ENCODE measurements at regions not wholly inside any gene's neighbourhood (a gene's known extent, or its start where the extent isn't known, plus 50 kb on each side); places are given as distances from the start of the nearest gene placed in this dataset.

DNA sequence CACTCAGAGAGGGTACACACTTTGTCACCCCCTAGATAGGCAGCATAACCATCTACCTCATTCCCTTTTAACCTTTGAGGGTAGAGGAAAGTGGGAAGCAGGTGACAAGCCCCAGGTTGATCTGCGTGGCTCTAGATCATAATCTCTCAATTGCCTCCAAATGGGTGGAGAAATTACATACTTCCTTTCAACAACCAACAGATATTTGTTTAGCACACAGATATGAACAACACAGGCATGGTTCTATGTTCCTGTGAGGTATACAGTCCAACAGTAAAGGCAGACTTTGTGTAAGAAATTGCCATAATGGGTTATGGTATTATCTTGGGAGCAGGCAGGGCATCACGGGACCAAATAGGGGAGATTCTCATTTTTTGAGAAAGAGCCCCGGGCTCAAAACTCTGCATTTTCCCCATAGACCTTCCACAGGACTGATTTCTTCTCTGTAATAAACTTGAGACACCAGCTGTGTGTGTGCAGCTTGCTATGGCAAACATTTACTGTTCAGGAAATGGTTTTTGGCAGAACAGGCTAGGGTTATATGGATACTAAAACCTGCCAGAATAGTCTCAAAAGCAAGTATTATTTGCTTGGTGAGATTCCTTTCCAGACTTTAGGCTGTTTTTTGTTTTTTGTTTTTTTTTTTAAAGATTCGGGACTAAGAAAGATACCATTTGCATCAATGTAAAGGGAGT is 126.2 kb downstream of the CD164 start:
- Histone ChIP-seq H3K9me3 (ENCODE audit: control insufficient read depth in 2 of 3, insufficient read depth in 1 of 3, low read length in 3 of 3) (no peaks in the 10 kb centered on the region), H3K36me3 (ENCODE audit: control insufficient read depth in 2 of 3, insufficient read depth in 3 of 3, low read length in 3 of 3) (no peaks in the 10 kb centered on the region), H3K4me3 (ENCODE audit: low read length in 3 of 3) (no peak overlapping the region), H3K4me1 (ENCODE audit: control insufficient read depth in 2 of 3, insufficient read depth in 2 of 3, low read depth in 1 of 3, low read length in 3 of 3) (no peaks in the 10 kb centered on the region), H3K9ac (ENCODE audit: low read length in 3 of 3) (no peak overlapping the region), H3K27me3 (ENCODE audit: control insufficient read depth, insufficient read depth, low read length) (no peaks in the 10 kb centered on the region), H3K27ac (ENCODE audit: low read depth in 2 of 2, low read length in 2 of 2) (no peak overlapping the region)
- TF ChIP-seq, protein P1, sequence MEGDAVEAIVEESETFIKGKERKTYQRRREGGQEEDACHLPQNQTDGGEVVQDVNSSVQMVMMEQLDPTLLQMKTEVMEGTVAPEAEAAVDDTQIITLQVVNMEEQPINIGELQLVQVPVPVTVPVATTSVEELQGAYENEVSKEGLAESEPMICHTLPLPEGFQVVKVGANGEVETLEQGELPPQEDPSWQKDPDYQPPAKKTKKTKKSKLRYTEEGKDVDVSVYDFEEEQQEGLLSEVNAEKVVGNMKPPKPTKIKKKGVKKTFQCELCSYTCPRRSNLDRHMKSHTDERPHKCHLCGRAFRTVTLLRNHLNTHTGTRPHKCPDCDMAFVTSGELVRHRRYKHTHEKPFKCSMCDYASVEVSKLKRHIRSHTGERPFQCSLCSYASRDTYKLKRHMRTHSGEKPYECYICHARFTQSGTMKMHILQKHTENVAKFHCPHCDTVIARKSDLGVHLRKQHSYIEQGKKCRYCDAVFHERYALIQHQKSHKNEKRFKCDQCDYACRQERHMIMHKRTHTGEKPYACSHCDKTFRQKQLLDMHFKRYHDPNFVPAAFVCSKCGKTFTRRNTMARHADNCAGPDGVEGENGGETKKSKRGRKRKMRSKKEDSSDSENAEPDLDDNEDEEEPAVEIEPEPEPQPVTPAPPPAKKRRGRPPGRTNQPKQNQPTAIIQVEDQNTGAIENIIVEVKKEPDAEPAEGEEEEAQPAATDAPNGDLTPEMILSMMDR (IDR thresholded peaks at IDR 0.05; ENCODE audit: borderline replicate concordance, extremely low read depth, insufficient read depth), result no peak
- intact Hi-C loops (cut with DNase I), result no loop called here
- DNase-seq (no peak), FAIRE-seq (no peak)

DNA sequence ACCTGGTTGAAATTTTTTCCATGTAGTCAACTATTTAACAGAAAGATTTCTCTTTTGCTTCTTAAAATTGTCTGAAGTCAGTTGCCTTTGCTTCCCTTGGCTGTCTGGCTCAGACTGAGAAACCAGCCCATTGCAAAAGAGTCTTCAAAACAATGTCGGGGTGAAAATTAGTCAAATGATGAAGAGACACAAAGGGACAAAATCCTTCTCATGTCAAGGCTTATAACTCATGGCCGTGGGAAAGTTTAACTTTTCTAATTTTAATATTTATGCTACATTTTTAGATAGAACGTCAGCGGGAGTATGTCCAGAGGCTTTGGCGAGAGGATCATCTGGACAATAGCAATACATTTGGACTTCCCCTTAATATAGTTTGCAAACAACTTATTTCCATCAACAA is 127.2 kb downstream of the CD164 start:
- intact Hi-C loops (cut with DNase I), result no loop called here
- Histone ChIP-seq H3K4me3 (ENCODE audit: low read length in 3 of 3) (no peak overlapping the region), H3K27ac (ENCODE audit: low read depth in 2 of 2, low read length in 2 of 2) (no peak overlapping the region), H3K9ac (ENCODE audit: low read length in 3 of 3) (no peak overlapping the region), H3K9me3 (ENCODE audit: control insufficient read depth in 2 of 3, insufficient read depth in 1 of 3, low read length in 3 of 3) (no peaks in the 10 kb centered on the region), H3K36me3 (ENCODE audit: control insufficient read depth in 2 of 3, insufficient read depth in 3 of 3, low read length in 3 of 3) (no peaks in the 10 kb centered on the region), H3K27me3 (ENCODE audit: control insufficient read depth, insufficient read depth, low read length) (no peaks in the 10 kb centered on the region), H3K4me1 (ENCODE audit: control insufficient read depth in 2 of 3, insufficient read depth in 2 of 3, low read depth in 1 of 3, low read length in 3 of 3) (no peaks in the 10 kb centered on the region)
- TF ChIP-seq, protein P1 (IDR thresholded peaks at IDR 0.05; ENCODE audit: borderline replicate concordance, extremely low read depth, insufficient read depth), result no peak
- no peak for DNase-seq
- FAIRE-seq, result no peak

DNA sequence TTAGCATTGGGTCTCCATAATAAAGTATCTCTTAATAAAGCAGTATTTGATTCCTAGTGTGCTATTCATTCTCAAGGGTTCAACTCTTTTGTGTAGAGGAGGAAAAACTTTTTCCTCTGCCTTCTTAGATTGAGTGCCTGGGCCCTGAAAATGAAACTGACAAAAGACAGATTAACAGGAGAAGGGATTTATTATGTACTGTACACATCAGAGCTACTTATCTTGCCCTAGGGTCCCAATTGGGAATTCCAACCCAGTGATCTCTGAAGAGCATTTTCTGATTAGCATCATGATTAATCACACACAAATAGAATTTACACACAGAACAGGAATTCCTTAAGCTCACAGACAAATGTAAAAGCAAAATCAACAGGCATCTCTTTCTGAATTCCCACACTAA is 128.9 kb downstream of the CD164 start:
- DNase-seq (no peak), FAIRE-seq (no peak)
- Histone ChIP-seq H3K9ac (ENCODE audit: low read length in 3 of 3) (no peak overlapping the region), H3K27ac (ENCODE audit: low read depth in 2 of 2, low read length in 2 of 2) (no peak overlapping the region), H3K4me1 (ENCODE audit: control insufficient read depth in 2 of 3, insufficient read depth in 2 of 3, low read depth in 1 of 3, low read length in 3 of 3) (no peaks in the 10 kb centered on the region), H3K27me3 (ENCODE audit: control insufficient read depth, insufficient read depth, low read length) (no peaks in the 10 kb centered on the region), H3K4me3 (ENCODE audit: low read length in 3 of 3) (no peak overlapping the region), H3K36me3 (ENCODE audit: control insufficient read depth in 2 of 3, insufficient read depth in 3 of 3, low read length in 3 of 3) (no peaks in the 10 kb centered on the region), H3K9me3 (ENCODE audit: control insufficient read depth in 2 of 3, insufficient read depth in 1 of 3, low read length in 3 of 3) (no peaks in the 10 kb centered on the region)
- TF ChIP-seq, protein P1 (IDR thresholded peaks at IDR 0.05; ENCODE audit: borderline replicate concordance, extremely low read depth, insufficient read depth), result no peak
- intact Hi-C loops (cut with DNase I), result no loop called here

All from kidney (tissue), 13 donors.